ENCODE measurements at regions not wholly inside any gene's neighbourhood (a gene's known extent, or its start where the extent isn't known, plus 50 kb on each side); places are given as distances from the start of the nearest gene placed in this dataset.

- TF ChIP-seq, protein P1, sequence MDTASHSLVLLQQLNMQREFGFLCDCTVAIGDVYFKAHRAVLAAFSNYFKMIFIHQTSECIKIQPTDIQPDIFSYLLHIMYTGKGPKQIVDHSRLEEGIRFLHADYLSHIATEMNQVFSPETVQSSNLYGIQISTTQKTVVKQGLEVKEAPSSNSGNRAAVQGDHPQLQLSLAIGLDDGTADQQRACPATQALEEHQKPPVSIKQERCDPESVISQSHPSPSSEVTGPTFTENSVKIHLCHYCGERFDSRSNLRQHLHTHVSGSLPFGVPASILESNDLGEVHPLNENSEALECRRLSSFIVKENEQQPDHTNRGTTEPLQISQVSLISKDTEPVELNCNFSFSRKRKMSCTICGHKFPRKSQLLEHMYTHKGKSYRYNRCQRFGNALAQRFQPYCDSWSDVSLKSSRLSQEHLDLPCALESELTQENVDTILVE (CRISPR knock-in tag; IDR thresholded peaks at IDR 0.05), result no peak
- TF ChIP-seq NBN (conservative IDR thresholded peaks at IDR 0.05), result no peak
- no peak for TF ChIP-seq POLR2AphosphoS5 (IDR thresholded peaks at IDR 0.05; ENCODE audit: low read depth, low read length)
Observed at GRCh38 chr15:97078591-97078990, 748.1 kb downstream of the NR2F2 start.

Measured in HepG2 (cell line).